GM12878 (cell line): ENCODE measurements at regions not wholly inside any gene's neighbourhood (a gene's known extent, or its start where the extent isn't known, plus 50 kb on each side); places are given as distances from the start of the nearest gene placed in this dataset.

Source experiments
- ATAC-seq: fragments of 200-7000 bp; cut with Tn5 transposase; 3 replicates; pipeline ENCODE4 v1.9.1; 2020; ENCODE audit warnings: mild to moderate bottlenecking, moderate library complexity
- BruUV-seq: library from RNA; stranded (reverse); fragments of 400-500 nt; replicated peaks from 2 replicates; lab custom pipeline; 2021; lab: Mats Ljungman, UMichigan
- CTCF ChIA-PET: fragments of 300-600 bp; sonication (Branson Sonifier 250); formaldehyde crosslinking; extraction: SDS; loops from one replicate; lab custom pipeline; 2021; ENCODE audit warnings: inconsistent platforms; lab: Yijun Ruan, JAX
- POLR2A ChIA-PET: fragments of 350-600 bp; formaldehyde crosslinking; extraction: SDS; loops from one replicate; lab custom pipeline; 2021; ENCODE audit warnings: inconsistent platforms; lab: Charles Lee
- RAD21 ChIA-PET: fragments of 300-600 bp; sonication (Branson Sonifier 250); formaldehyde crosslinking; loops from one replicate; lab custom pipeline; 2023; ENCODE audit warnings: antibody characterized with exemption; ENCODE audit not compliant: unreplicated experiment; lab: Charles Lee
- SMC1A ChIA-PET: fragments of 300-600 bp; sonication (Branson Sonifier 250); formaldehyde crosslinking; loops from one replicate; lab custom pipeline; 2023; ENCODE audit not compliant: unreplicated experiment, uncharacterized antibody; lab: Charles Lee
- DNase-seq: peaks from one replicate; pipeline ENCODE4 v3.0.0-alpha.2; 2011; ENCODE audit warnings: low read depth, low spot score
- FAIRE-seq: peaks from 3 replicates; lab custom pipeline; 2011; peaks lifted over from hg19 to GRCh38; lab: Jason Lieb, UNC
- H2AFZ ChIP-seq: 2 replicates; pipeline ENCODE4 v1.6.0; 2011; ENCODE audit warnings: low read depth, low read length, control low read depth; ENCODE audit not compliant: control insufficient read depth
- H3K27ac ChIP-seq: 2 replicates; pipeline ENCODE4 v1.5.1; 2011; ENCODE audit warnings: control low read depth; ENCODE audit not compliant: control insufficient read depth, insufficient read depth
- H3K27me3 ChIP-seq, 2 experiments: replicated peaks in 1 of 2; 2 replicates each; pipeline versions ENCODE4 v1.6.0 to v1.6.1; 2011; ENCODE audit warnings: low read length in 1 of 2; ENCODE audit not compliant: control insufficient read depth in 2 of 2, insufficient read depth in 2 of 2
- H3K36me3 ChIP-seq, 2 experiments: 2 replicates each; pipeline ENCODE4 v1.5.1; 2011; ENCODE audit warnings: low read length in 1 of 2; ENCODE audit not compliant: control insufficient read depth in 2 of 2, insufficient read depth in 2 of 2
- H3K4me1 ChIP-seq: 2 replicates; pipeline ENCODE4 v1.6.1; 2011; ENCODE audit warnings: mild to moderate bottlenecking, low read length, moderate library complexity, mixed read lengths; ENCODE audit not compliant: control insufficient read depth, insufficient read depth
- H3K4me2 ChIP-seq: 2 replicates; pipeline ENCODE4 v1.6.0; 2011; ENCODE audit warnings: control low read depth; ENCODE audit not compliant: control insufficient read depth, insufficient read depth
- H3K4me3 ChIP-seq: fragments of 200-600 bp; sonication (generic); 2 replicates; pipeline ENCODE4 v1.5.1; 2016
- H3K79me2 ChIP-seq: 2 replicates; pipeline ENCODE4 v1.6.0; 2011; ENCODE audit warnings: low read length; ENCODE audit not compliant: control insufficient read depth, insufficient read depth
- H3K9ac ChIP-seq: 2 replicates; pipeline ENCODE4 v1.8.0; 2011; ENCODE audit warnings: low read length, control low read depth, mixed read lengths; ENCODE audit not compliant: control insufficient read depth, insufficient read depth
- H3K9me3 ChIP-seq: replicated peaks from 3 replicates; pipeline ENCODE4 v1.5.1; 2011; ENCODE audit warnings: mild to moderate bottlenecking, low read length; ENCODE audit not compliant: control insufficient read depth, insufficient read depth
- H4K20me1 ChIP-seq: 2 replicates; pipeline ENCODE4 v1.6.0; 2011; ENCODE audit not compliant: control insufficient read depth, insufficient read depth
- CHD2 ChIP-seq: IDR thresholded peaks from 2 replicates; pipeline ENCODE4 v1.6.1; 2011; ENCODE audit warnings: low read depth, low read length, improper control_type of control experiment, borderline replicate concordance
- DPF2 ChIP-seq: fragments of 450-650 bp; IDR thresholded peaks from 2 replicates; pipeline ENCODE4 v1.6.1; 2017; ENCODE audit warnings: mild to moderate bottlenecking
- GABPA ChIP-seq: IDR thresholded peaks from 2 replicates; pipeline ENCODE4 v1.6.1; 2014; ENCODE audit warnings: antibody characterized with exemption, low read depth, mild to moderate bottlenecking, inconsistent platforms
- JUND ChIP-seq: IDR thresholded peaks from 2 replicates; pipeline ENCODE4 v1.6.1; 2012; ENCODE audit warnings: low read depth, mild to moderate bottlenecking, low read length, improper control_type of control experiment, moderate library complexity
- NRF1 ChIP-seq: conservative IDR thresholded peaks from 2 replicates; pipeline ENCODE4 v1.6.1; 2011; ENCODE audit warnings: mild to moderate bottlenecking, low read depth, low read length, improper control_type of control experiment
- PML ChIP-seq: IDR thresholded peaks from 2 replicates; pipeline ENCODE4 v1.6.1; 2012; ENCODE audit warnings: low read length, inconsistent platforms
- RB1 ChIP-seq: fragments of 450-650 bp; formaldehyde crosslinking; IDR thresholded peaks from 2 replicates; pipeline ENCODE4 v1.6.1; 2017; ENCODE audit warnings: mild to moderate bottlenecking, borderline replicate concordance
- SPI1 ChIP-seq: IDR thresholded peaks from 2 replicates; pipeline ENCODE4 v1.6.1; 2011; ENCODE audit warnings: low read depth, mild to moderate bottlenecking, low read length, moderate library complexity, borderline replicate concordance; ENCODE audit not compliant: insufficient read depth
- TCF3 ChIP-seq: IDR thresholded peaks from 2 replicates; pipeline ENCODE4 v1.6.1; 2012; ENCODE audit warnings: low read depth, mild to moderate bottlenecking, low read length, borderline replicate concordance; ENCODE audit not compliant: insufficient read depth
- WGBS: methylation state at CpG from one replicate; pipeline ENCODE4 v1.1.6; 2016; ENCODE audit warnings: low lambda C conversion rate; ENCODE audit not compliant: insufficient replicate concordance, insufficient coverage; ENCODE audit errors: missing lambda C conversion rate; 5-methylcytosine and 5-hydroxymethylcytosine counted together
- in situ Hi-C: fragments of 300-500 bp; cut with MboI; formaldehyde crosslinking; loops from 9 replicates; pipeline ENCODE4 v1.14.3; 2018; ENCODE audit warnings: mixed read lengths
- intact Hi-C: fragments of 100-400 bp; cut with micrococcal nuclease; formaldehyde crosslinking; loops from one replicate; pipeline ENCODE4 v1.14.2; 2022; ENCODE audit not compliant: unreplicated experiment
- TF ChIP-seq, protein P1 (sequence below): IDR thresholded peaks from 2 replicates; pipeline ENCODE4 v1.6.1; 2011; ENCODE audit warnings: borderline replicate concordance, low read depth, mild to moderate bottlenecking, moderate library complexity, mixed read lengths, low read length; ENCODE audit not compliant: insufficient read depth; ENCODE audit errors: extremely low read length
- TF ChIP-seq, protein P2 (sequence below): fragments of 450-650 bp; IDR thresholded peaks from 2 replicates; pipeline ENCODE4 v1.6.1; 2017; ENCODE audit warnings: antibody characterized with exemption, mild to moderate bottlenecking, moderate library complexity
- TF ChIP-seq, protein P3 (sequence below): fragments of 450-650 bp; IDR thresholded peaks from 2 replicates; pipeline ENCODE4 v1.6.1; 2017; ENCODE audit warnings: low read depth, mild to moderate bottlenecking, moderate library complexity
- TF ChIP-seq, protein P4 (sequence below): fragments of 450-650 bp; IDR thresholded peaks from 2 replicates; pipeline ENCODE4 v1.6.1; 2014; ENCODE audit warnings: mild to moderate bottlenecking

DNA sequence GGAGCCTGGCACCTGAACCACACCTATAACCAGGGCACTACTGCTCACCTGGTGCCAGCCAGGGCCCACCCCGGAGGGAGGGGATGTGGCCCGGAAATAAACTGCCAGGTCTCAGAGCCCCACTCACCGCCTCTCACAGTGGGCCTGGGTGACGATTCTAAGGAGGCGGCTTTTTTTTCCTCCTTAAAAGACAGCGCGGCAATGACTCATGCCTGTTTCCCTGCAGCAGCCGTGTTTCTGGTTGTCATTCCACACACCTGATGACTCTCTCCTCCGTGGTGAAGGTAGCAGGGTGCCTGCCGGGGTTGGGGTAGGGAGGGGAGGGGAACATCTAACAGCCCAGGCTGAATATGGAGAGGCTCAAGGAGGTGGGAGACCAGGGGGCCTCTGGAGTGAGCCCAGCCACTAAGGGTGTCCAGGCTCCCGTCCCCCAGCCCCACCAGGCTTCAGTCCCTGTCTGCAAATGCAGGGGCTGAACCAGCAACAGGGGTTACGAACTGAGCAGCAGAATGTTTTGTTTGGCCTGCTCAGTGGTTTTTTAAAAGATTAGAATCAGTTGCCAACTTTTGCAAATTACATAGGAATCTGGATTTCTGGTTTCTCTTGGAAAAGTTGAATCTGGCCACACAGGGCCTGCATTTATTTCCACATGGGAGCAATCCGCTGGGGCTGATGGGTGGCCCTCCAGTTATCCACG, 127.3 kb upstream of the LINGO1 start:
- DNase-seq: no peak
- peaks cover 0 to 3% of the 10 kb centered on the region in 2 experiments; a peak in 1 of 4 replicates for H3K27me3 ChIP-seq
- no peak overlapping the region for H3K9ac ChIP-seq
- no peak overlapping the region for H3K27ac ChIP-seq
- ChIA-PET RAD21 (no interaction called here), POLR2A (no interaction called here), CTCF (no interaction called here), SMC1A (no interaction called here)
- no TSS peak for BruUV-seq
- no peak overlapping the region for H2AFZ ChIP-seq
- in situ Hi-C loops: no loop called here
- no peak overlapping the region for H3K4me2 ChIP-seq
- H4K20me1 ChIP-seq: no peaks in the 10 kb centered on the region
- no peaks in the 10 kb centered on the region for H3K9me3 ChIP-seq
- H3K4me3 ChIP-seq: no peak overlapping the region
- no peaks in the 10 kb centered on the region for H3K4me1 ChIP-seq
- WGBS: 23% methylated on average over 14 of the region's 14 CpGs
- intact Hi-C loops: no loop called here
- no peak for ATAC-seq
- H3K36me3 ChIP-seq: no peaks in the 10 kb centered on the region
- no peak for FAIRE-seq
- H3K79me2 ChIP-seq: no peaks in the 10 kb centered on the region
- TF ChIP-seq GABPA (no peak), JUND (no peak), TCF3 (no peak), RB1 (no peak), CHD2 (no peak), SPI1 (no peak), NRF1 (no peak), DPF2 (no peak), PML (no peak)
- TF ChIP-seq, protein P1, sequence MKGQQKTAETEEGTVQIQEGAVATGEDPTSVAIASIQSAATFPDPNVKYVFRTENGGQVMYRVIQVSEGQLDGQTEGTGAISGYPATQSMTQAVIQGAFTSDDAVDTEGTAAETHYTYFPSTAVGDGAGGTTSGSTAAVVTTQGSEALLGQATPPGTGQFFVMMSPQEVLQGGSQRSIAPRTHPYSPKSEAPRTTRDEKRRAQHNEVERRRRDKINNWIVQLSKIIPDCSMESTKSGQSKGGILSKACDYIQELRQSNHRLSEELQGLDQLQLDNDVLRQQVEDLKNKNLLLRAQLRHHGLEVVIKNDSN: no peak
- TF ChIP-seq, protein P2, sequence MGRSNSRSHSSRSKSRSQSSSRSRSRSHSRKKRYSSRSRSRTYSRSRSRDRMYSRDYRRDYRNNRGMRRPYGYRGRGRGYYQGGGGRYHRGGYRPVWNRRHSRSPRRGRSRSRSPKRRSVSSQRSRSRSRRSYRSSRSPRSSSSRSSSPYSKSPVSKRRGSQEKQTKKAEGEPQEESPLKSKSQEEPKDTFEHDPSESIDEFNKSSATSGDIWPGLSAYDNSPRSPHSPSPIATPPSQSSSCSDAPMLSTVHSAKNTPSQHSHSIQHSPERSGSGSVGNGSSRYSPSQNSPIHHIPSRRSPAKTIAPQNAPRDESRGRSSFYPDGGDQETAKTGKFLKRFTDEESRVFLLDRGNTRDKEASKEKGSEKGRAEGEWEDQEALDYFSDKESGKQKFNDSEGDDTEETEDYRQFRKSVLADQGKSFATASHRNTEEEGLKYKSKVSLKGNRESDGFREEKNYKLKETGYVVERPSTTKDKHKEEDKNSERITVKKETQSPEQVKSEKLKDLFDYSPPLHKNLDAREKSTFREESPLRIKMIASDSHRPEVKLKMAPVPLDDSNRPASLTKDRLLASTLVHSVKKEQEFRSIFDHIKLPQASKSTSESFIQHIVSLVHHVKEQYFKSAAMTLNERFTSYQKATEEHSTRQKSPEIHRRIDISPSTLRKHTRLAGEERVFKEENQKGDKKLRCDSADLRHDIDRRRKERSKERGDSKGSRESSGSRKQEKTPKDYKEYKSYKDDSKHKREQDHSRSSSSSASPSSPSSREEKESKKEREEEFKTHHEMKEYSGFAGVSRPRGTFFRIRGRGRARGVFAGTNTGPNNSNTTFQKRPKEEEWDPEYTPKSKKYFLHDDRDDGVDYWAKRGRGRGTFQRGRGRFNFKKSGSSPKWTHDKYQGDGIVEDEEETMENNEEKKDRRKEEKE: no peak
- TF ChIP-seq, protein P3, sequence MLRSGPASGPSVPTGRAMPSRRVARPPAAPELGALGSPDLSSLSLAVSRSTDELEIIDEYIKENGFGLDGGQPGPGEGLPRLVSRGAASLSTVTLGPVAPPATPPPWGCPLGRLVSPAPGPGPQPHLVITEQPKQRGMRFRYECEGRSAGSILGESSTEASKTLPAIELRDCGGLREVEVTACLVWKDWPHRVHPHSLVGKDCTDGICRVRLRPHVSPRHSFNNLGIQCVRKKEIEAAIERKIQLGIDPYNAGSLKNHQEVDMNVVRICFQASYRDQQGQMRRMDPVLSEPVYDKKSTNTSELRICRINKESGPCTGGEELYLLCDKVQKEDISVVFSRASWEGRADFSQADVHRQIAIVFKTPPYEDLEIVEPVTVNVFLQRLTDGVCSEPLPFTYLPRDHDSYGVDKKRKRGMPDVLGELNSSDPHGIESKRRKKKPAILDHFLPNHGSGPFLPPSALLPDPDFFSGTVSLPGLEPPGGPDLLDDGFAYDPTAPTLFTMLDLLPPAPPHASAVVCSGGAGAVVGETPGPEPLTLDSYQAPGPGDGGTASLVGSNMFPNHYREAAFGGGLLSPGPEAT: no peak
- TF ChIP-seq, protein P4, sequence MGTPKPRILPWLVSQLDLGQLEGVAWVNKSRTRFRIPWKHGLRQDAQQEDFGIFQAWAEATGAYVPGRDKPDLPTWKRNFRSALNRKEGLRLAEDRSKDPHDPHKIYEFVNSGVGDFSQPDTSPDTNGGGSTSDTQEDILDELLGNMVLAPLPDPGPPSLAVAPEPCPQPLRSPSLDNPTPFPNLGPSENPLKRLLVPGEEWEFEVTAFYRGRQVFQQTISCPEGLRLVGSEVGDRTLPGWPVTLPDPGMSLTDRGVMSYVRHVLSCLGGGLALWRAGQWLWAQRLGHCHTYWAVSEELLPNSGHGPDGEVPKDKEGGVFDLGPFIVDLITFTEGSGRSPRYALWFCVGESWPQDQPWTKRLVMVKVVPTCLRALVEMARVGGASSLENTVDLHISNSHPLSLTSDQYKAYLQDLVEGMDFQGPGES: no peak
